Psoas muscle (tissue), 7 donors: ENCODE measurements at regions not wholly inside any gene's neighbourhood (a gene's known extent, or its start where the extent isn't known, plus 50 kb on each side); places are given as distances from the start of the nearest gene placed in this dataset.

Experiments
- ATAC-seq, 4 donors: fragments of 200-7000 bp; cut with Tn5 transposase; one replicate each; pipeline ENCODE4 v1.9.1; 2020; ENCODE audit warnings: moderate library complexity in 3 of 4, mild to moderate bottlenecking in 2 of 4
- DNase-seq, 2 donors: peaks; one replicate each; pipeline ENCODE4 v3.0.0-alpha.2; 2020
- H3K27ac ChIP-seq: fragments of 200-600 bp; one replicate; pipeline ENCODE4 v1.8.0; 2022
- H3K27me3 ChIP-seq, 3 donors: fragments of 200-600 bp in 1 of 3; one replicate each; pipeline versions ENCODE4 v1.6.1 to v1.8.0; 2013 to 2022; ENCODE audit warnings: low read length in 2 of 3, mild to moderate bottlenecking in 2 of 3, moderate library complexity in 1 of 3; ENCODE audit not compliant: insufficient read depth in 3 of 3
- H3K36me3 ChIP-seq, 2 donors: fragments of 200-600 bp in 1 of 2; one replicate each; pipeline versions ENCODE4 v1.6.1 to v1.8.0; 2013 to 2022; ENCODE audit warnings: low read depth in 1 of 2, mild to moderate bottlenecking in 1 of 2, moderate library complexity in 1 of 2; ENCODE audit not compliant: insufficient read depth in 1 of 2
- H3K4me1 ChIP-seq: fragments of 200-600 bp; one replicate; pipeline ENCODE4 v1.8.0; 2022
- H3K4me3 ChIP-seq: fragments of 200-600 bp; one replicate; pipeline ENCODE4 v1.8.0; 2022; ENCODE audit warnings: mild to moderate bottlenecking
- H3K9me3 ChIP-seq: fragments of 200-600 bp; one replicate; pipeline ENCODE4 v1.8.0; 2022
- CTCF ChIP-seq: fragments of 200-600 bp; IDR thresholded peaks from one replicate; pipeline ENCODE4 v1.8.0; 2022; ENCODE audit warnings: antibody characterized with exemption
- WGBS, 3 donors: extraction: QIAGEN DNeasy Blood & Tissue Kit; methylation state at CpG; one replicate each; pipeline versions ENCODE4 v1.1.6 to v1.1.7; 2013; 5-methylcytosine and 5-hydroxymethylcytosine counted together
- intact Hi-C, 2 donors: fragments of 100-400 bp; cut with DNase I; formaldehyde crosslinking; loops; one replicate each; pipeline versions ENCODE4 v1.11.0 to v1.14.2; 2022
- donor health status: healthy with polysubstance abuse.
- donor health status: DM: no; HTN: no; CAD: no; lungs with moderate emphysema.
- donor health status: Bipolar disorder and iron deficiency.
- donor health status: healthy.
- donor health status: DM: yes; HTN: yes; CAD: no.
- donor health status: DM: no; HTN: no; CAD: no.
- donor health status: DM: yes; HTN: yes; CAD: no.

DNA sequence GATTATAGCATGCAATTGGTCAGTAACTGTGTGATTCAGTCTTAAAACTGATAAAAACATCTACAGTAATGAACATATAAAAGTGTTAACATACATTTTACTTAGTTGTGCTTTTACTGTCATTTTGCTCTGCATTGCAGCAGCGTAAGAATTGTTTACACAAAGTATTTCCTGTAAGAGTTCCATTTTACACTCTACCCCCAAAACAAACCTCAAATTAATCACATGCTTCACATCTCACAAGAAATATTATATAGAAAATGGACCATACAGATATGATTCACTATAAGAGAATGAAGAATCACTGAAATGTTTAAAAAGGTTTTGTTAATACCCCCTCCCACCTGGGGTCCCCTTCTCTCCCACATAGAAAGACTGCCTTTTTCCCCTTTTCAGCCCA, 225.9 kb upstream of the LRRN1 start:
- ATAC-seq (no peak), DNase-seq (no peak)
- intact Hi-C loops, result no loop called here
- no peaks in the 10 kb centered on the region for H3K4me1 ChIP-seq
- 76 to 86% (median 82%) methylated on average over 1 of the region's 1 CpG for WGBS, 3 donors
- no peaks in the 10 kb centered on the region for H3K27me3 ChIP-seq
- H3K27ac ChIP-seq, result no peak overlapping the region
- no peak for TF ChIP-seq CTCF
- H3K9me3 ChIP-seq, result no peaks in the 10 kb centered on the region
- H3K4me3 ChIP-seq, result no peak overlapping the region
- no peaks in the 10 kb centered on the region for H3K36me3 ChIP-seq

- no peak overlapping the region for H3K27ac ChIP-seq
- TF ChIP-seq CTCF, result no peak
- WGBS, 3 donors, result 30 to 34% (median 33%) methylated on average over 4 of the region's 4 CpGs
- no peaks in the 10 kb centered on the region for H3K27me3 ChIP-seq
- H3K9me3 ChIP-seq, result no peaks in the 10 kb centered on the region
- H3K36me3 ChIP-seq, result no peaks in the 10 kb centered on the region
- DNase-seq (no peak), ATAC-seq (no peak)
- H3K4me1 ChIP-seq, result peaks cover 3% of the 10 kb centered on the region
- H3K4me3 ChIP-seq, result no peak overlapping the region
- intact Hi-C loops, result no loop called here
Measured at GRCh38 chr3:3560591-3561311, 238.5 kb upstream of the LRRN1 start.

GRCh38 chr3:3559786-3560185, 239.4 kb upstream of the LRRN1 start:
- DNase-seq (no peak), ATAC-seq (no peak)
- TF ChIP-seq CTCF, result no peak
- WGBS, 3 donors, result 85 to 99% (median 95%) methylated on average over 2 of the region's 2 CpGs
- H3K9me3 ChIP-seq, result no peaks in the 10 kb centered on the region
- intact Hi-C loops, result no loop called here
- H3K27me3 ChIP-seq, result no peaks in the 10 kb centered on the region
- no peak overlapping the region for H3K27ac ChIP-seq
- peaks cover 3% of the 10 kb centered on the region for H3K4me1 ChIP-seq
- H3K36me3 ChIP-seq, result no peaks in the 10 kb centered on the region
- no peak overlapping the region for H3K4me3 ChIP-seq

- Histone ChIP-seq H3K4me3 (no peak overlapping the region), H3K36me3 (no peaks in the 10 kb centered on the region), H3K4me1 (no peaks in the 10 kb centered on the region), H3K27me3 (no peaks in the 10 kb centered on the region), H3K27ac (no peak overlapping the region), H3K9me3 (no peaks in the 10 kb centered on the region)
- ATAC-seq (no peak), DNase-seq (no peak)
- no peak for TF ChIP-seq CTCF
- intact Hi-C loops, result no loop called here
- 23 to 32% (median 26%) methylated on average over 3 of the region's 3 CpGs for WGBS, 3 donors
Measured at GRCh38 chr3:3556078-3556477, 243.2 kb upstream of the LRRN1 start.

DNA sequence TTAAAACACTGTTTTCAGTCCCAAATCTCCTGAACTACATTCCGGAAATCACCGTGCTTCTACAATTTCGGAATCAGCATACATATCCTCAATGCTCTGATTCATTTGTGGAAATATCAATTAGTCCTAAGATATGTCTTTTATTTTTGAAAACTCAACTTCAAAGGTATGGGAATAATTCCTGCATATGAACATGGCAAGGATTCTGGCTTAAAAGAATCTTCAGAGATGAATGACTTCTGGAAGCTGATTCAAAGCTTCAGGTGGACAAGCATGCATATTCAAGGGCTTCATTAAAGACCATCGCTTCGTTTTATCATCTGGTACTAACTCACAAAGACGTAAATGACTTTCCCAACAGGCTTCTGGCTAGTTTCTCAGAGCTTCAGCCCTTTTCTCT, 246.0 kb upstream of the LRRN1 start:
- H3K36me3 ChIP-seq, result no peaks in the 10 kb centered on the region
- H3K27ac ChIP-seq, result no peak overlapping the region
- WGBS, 3 donors, result 91 to 92% (median 92%) methylated on average over 6 of the region's 6 CpGs
- H3K4me1 ChIP-seq, result no peaks in the 10 kb centered on the region
- ATAC-seq, result no peak
- no peak for TF ChIP-seq CTCF
- H3K9me3 ChIP-seq, result peaks cover 9% of the 10 kb centered on the region
- DNase-seq, result no peak
- no peak overlapping the region for H3K4me3 ChIP-seq
- H3K27me3 ChIP-seq, result no peaks in the 10 kb centered on the region
- intact Hi-C loops, result no loop called here
